CD14-positive monocyte (primary cell): ENCODE measurements at regions not wholly inside any gene's neighbourhood (a gene's known extent, or its start where the extent isn't known, plus 50 kb on each side); places are given as distances from the start of the nearest gene placed in this dataset.

ENCODE experiments used
- DNase-seq, 3 donors: peaks; one replicate each; pipeline ENCODE4 v3.0.0-alpha.2; 2011 to 2022
- H2AFZ ChIP-seq: 2 replicates; pipeline ENCODE4 v1.6.0; 2012; ENCODE audit warnings: mild to moderate bottlenecking, low read depth, low read length, inconsistent platforms; ENCODE audit not compliant: insufficient read depth, poor library complexity, severe bottlenecking
- H3K27ac ChIP-seq, 2 donors: 1 replicate in 1 of 2; 2 replicates in 1 of 2; pipeline ENCODE4 v1.5.1; 2012 to 2013; ENCODE audit warnings: low read length in 2 of 2, control low read depth in 1 of 2, inconsistent platforms in 1 of 2, low read depth in 1 of 2, mild to moderate bottlenecking in 1 of 2
- H3K27me3 ChIP-seq, 2 donors: one replicate each; pipeline versions ENCODE4 v1.6.0 to v1.6.1; 2011 to 2013; ENCODE audit warnings: low read length in 2 of 2; ENCODE audit not compliant: control insufficient read depth in 2 of 2, insufficient read depth in 2 of 2
- H3K36me3 ChIP-seq, 2 donors: replicated peaks in 1 of 2; 1 replicate in 1 of 2; 2 replicates in 1 of 2; pipeline versions ENCODE4 v1.5.1 to v1.6.1; 2012 to 2013; ENCODE audit warnings: low read length in 2 of 2, control low read depth in 1 of 2, inconsistent platforms in 1 of 2, mild to moderate bottlenecking in 1 of 2; ENCODE audit not compliant: insufficient read depth in 2 of 2, control insufficient read depth in 1 of 2
- H3K4me1 ChIP-seq, 2 donors: 1 replicate in 1 of 2; 2 replicates in 1 of 2; pipeline versions ENCODE4 v1.5.1 to v1.6.1; 2012 to 2013; ENCODE audit warnings: low read length in 2 of 2, control low read depth in 1 of 2, inconsistent platforms in 1 of 2, mild to moderate bottlenecking in 1 of 2, moderate library complexity in 1 of 2; ENCODE audit not compliant: insufficient read depth in 2 of 2, control insufficient read depth in 1 of 2
- H3K4me2 ChIP-seq: replicated peaks from 2 replicates; pipeline ENCODE3; 2012; ENCODE audit warnings: low read length, moderate library complexity, mild to moderate bottlenecking; ENCODE audit not compliant: poor library complexity, severe bottlenecking; ENCODE audit errors: extremely low read depth
- H3K4me3 ChIP-seq, 3 experiments: fragments of 200-600 bp in 1 of 3; sonication (generic) in 1 of 3; replicated peaks in 1 of 3; 1 replicate in 2 of 3; 2 replicates in 1 of 3; pipeline ENCODE4 v1.5.1; 2011 to 2013; ENCODE audit warnings: low read length in 3 of 3, mild to moderate bottlenecking in 3 of 3, control low read depth in 2 of 3, low read depth in 2 of 3, inconsistent platforms in 1 of 3, moderate library complexity in 1 of 3
- H3K79me2 ChIP-seq: 2 replicates; pipeline ENCODE4 v1.6.0; 2012; ENCODE audit warnings: mild to moderate bottlenecking, control low read depth, inconsistent platforms, low read length, moderate library complexity; ENCODE audit not compliant: insufficient read depth
- H3K9ac ChIP-seq: 2 replicates; pipeline ENCODE4 v1.6.0; 2017; ENCODE audit warnings: low read length, mild to moderate bottlenecking; ENCODE audit not compliant: insufficient read depth, poor library complexity, severe bottlenecking
- H3K9me3 ChIP-seq, 2 donors: replicated peaks in 1 of 2; 1 replicate in 1 of 2; 2 replicates in 1 of 2; pipeline versions ENCODE4 v1.5.1 to v1.6.1; 2012 to 2013; ENCODE audit warnings: low read length in 2 of 2, control low read depth in 1 of 2; ENCODE audit not compliant: control insufficient read depth in 1 of 2, insufficient read depth in 1 of 2
- H4K20me1 ChIP-seq: 2 replicates; pipeline ENCODE4 v1.6.0; 2012; ENCODE audit warnings: mild to moderate bottlenecking, low read length, control low read depth, moderate library complexity; ENCODE audit not compliant: insufficient read depth
- H3K27ac Mint-ChIP-seq, 7 donors: one replicate each; pipeline ENCODE4 v1.8.0; 2020; ENCODE audit warnings: mild to moderate bottlenecking in 7 of 7, mixed read lengths in 7 of 7, moderate library complexity in 6 of 7, inconsistent platforms in 2 of 7
- H3K27me3 Mint-ChIP-seq, 3 donors: one replicate each; pipeline ENCODE4 v1.8.0; 2021 to 2022; ENCODE audit warnings: low read depth in 3 of 3, mild to moderate bottlenecking in 3 of 3, mixed read lengths in 3 of 3, moderate library complexity in 3 of 3, inconsistent platforms in 1 of 3
- H3K36me3 Mint-ChIP-seq, 2 donors: one replicate each; pipeline ENCODE4 v1.8.0; 2020; ENCODE audit warnings: mixed read lengths in 2 of 2, inconsistent platforms in 1 of 2, mild to moderate bottlenecking in 1 of 2
- H3K4me1 Mint-ChIP-seq: one replicate; pipeline ENCODE4 v1.8.0; 2020; ENCODE audit warnings: mild to moderate bottlenecking, mixed read lengths
- H3K4me3 Mint-ChIP-seq, 2 donors: one replicate each; pipeline ENCODE4 v1.8.0; 2020; ENCODE audit warnings: mild to moderate bottlenecking in 2 of 2, mixed read lengths in 2 of 2, moderate library complexity in 1 of 2
- H3K9me3 Mint-ChIP-seq, 7 donors: one replicate each; pipeline ENCODE4 v1.8.0; 2020 to 2022; ENCODE audit warnings: mixed read lengths in 7 of 7, mild to moderate bottlenecking in 6 of 7, moderate library complexity in 6 of 7, inconsistent platforms in 2 of 7
- WGBS: methylation state at CpG from one replicate; pipeline ENCODE4 v1.1.5; 2013; ENCODE audit warnings: missing lambda C conversion rate; ENCODE audit not compliant: insufficient coverage; 5-methylcytosine and 5-hydroxymethylcytosine counted together
- intact Hi-C, 2 donors: fragments of 100-400 bp; cut with micrococcal nuclease; formaldehyde crosslinking; loops; one replicate each; pipeline versions ENCODE4 v1.15.0 to v1.15.1; 2023
- TF ChIP-seq, protein P1 (sequence below): fragments of 200-600 bp; IDR thresholded peaks from one replicate; pipeline ENCODE4 v1.8.0; 2022; ENCODE audit warnings: antibody characterized with exemption, mild to moderate bottlenecking

DNA sequence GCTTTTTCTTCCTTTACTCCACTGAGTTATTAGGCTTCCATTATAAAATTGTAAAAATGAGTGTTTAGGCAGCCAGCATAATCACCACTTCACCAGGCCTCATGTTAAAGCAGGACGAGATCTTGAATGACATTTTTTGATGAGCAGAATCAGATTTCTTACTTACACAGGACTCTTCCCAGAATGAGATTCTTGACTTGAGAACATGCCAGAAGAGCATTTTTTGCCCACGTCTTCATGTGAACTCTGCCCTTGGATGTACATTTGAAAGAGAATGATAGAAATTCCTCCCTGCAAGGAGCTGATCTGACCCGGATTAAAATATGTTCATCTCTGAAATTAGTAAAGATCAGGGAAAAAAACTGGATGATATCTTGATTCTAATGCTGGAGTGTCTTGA is 212.1 kb upstream of the ADRA1B start:
- H3K27ac ChIP-seq: no peak overlapping the region
- TF ChIP-seq, protein P1, sequence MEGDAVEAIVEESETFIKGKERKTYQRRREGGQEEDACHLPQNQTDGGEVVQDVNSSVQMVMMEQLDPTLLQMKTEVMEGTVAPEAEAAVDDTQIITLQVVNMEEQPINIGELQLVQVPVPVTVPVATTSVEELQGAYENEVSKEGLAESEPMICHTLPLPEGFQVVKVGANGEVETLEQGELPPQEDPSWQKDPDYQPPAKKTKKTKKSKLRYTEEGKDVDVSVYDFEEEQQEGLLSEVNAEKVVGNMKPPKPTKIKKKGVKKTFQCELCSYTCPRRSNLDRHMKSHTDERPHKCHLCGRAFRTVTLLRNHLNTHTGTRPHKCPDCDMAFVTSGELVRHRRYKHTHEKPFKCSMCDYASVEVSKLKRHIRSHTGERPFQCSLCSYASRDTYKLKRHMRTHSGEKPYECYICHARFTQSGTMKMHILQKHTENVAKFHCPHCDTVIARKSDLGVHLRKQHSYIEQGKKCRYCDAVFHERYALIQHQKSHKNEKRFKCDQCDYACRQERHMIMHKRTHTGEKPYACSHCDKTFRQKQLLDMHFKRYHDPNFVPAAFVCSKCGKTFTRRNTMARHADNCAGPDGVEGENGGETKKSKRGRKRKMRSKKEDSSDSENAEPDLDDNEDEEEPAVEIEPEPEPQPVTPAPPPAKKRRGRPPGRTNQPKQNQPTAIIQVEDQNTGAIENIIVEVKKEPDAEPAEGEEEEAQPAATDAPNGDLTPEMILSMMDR: no peak
- H3K36me3 Mint-ChIP-seq: no peaks in the 10 kb centered on the region
- no peak overlapping the region for H3K27ac Mint-ChIP-seq
- H3K4me3 ChIP-seq: no peak overlapping the region
- no peak overlapping the region for H3K4me2 ChIP-seq
- peaks cover 2% of the 10 kb centered on the region for H3K4me1 Mint-ChIP-seq
- DNase-seq: no peak
- no peak overlapping the region for H2AFZ ChIP-seq
- intact Hi-C loops: no loop called here
- no peaks in the 10 kb centered on the region for H3K4me1 ChIP-seq
- H3K9me3 Mint-ChIP-seq: peaks cover 0 to 14% (median 8%) of the 10 kb centered on the region in 7 donors
- no peak overlapping the region for H3K4me3 Mint-ChIP-seq
- no peaks in the 10 kb centered on the region for H3K36me3 ChIP-seq
- no peaks in the 10 kb centered on the region for H4K20me1 ChIP-seq
- H3K27me3 ChIP-seq: peaks cover 0 to 2% of the 10 kb centered on the region in 2 donors
- no peaks in the 10 kb centered on the region for H3K79me2 ChIP-seq
- 89% methylated on average over 1 of the region's 3 CpGs for WGBS
- no peak overlapping the region for H3K9ac ChIP-seq
- H3K9me3 ChIP-seq: peaks cover 0 to 3% of the 10 kb centered on the region in 2 donors
- H3K27me3 Mint-ChIP-seq: peaks cover 0 to 10% (median 9%) of the 10 kb centered on the region in 3 donors

DNA sequence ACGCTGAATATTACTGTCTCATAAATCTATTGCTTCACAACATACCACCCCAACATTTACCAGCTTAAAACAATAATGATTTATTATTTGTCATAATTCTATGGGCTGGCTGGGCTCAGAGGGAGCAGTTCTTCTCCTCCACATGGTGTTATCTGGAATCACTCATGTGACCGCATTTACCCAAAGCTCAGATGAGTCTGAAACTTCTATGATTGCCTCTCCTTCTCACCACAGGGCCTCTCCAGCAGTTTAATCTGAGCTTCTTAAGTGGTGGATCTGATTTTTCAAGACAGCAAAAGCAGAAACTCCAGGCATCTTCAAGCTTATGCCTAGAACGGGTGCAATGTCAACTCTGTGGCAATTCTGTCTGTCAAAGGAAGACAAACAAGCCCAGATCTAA is 210.3 kb upstream of the ADRA1B start:
- no peaks in the 10 kb centered on the region for H4K20me1 ChIP-seq
- peaks cover 0 to 17% (median 8%) of the 10 kb centered on the region in 7 donors for H3K9me3 Mint-ChIP-seq
- peaks cover 0 to 2% of the 10 kb centered on the region in 2 donors for H3K27me3 ChIP-seq
- H3K9me3 ChIP-seq: peaks cover 0 to 3% of the 10 kb centered on the region in 2 donors
- TF ChIP-seq, protein P1: no peak
- H3K4me3 ChIP-seq: no peak overlapping the region
- H3K4me1 Mint-ChIP-seq: no peaks in the 10 kb centered on the region
- H3K4me3 Mint-ChIP-seq: no peak overlapping the region
- H3K27ac Mint-ChIP-seq: no peak overlapping the region
- no peak for DNase-seq
- no peak overlapping the region for H3K9ac ChIP-seq
- no peak overlapping the region for H3K27ac ChIP-seq
- no peaks in the 10 kb centered on the region for H3K36me3 ChIP-seq
- WGBS: 92% methylated on average over 1 of the region's 3 CpGs
- H3K36me3 Mint-ChIP-seq: no peaks in the 10 kb centered on the region
- peaks cover 2 to 11% (median 10%) of the 10 kb centered on the region in 3 donors for H3K27me3 Mint-ChIP-seq
- H3K4me2 ChIP-seq: no peak overlapping the region
- H3K79me2 ChIP-seq: no peaks in the 10 kb centered on the region
- no peaks in the 10 kb centered on the region for H3K4me1 ChIP-seq
- intact Hi-C loops: no loop called here
- no peak overlapping the region for H2AFZ ChIP-seq
